SK-N-SH (cell line): ENCODE measurements at regions not wholly inside any gene's neighbourhood (a gene's known extent, or its start where the extent isn't known, plus 50 kb on each side); places are given as distances from the start of the nearest gene placed in this dataset.

Experiments used
- CTCF ChIA-PET: fragments of 300-600, 350-600 bp; formaldehyde crosslinking; extraction: SDS; loops from one replicate; lab custom pipeline; 2021; lab: Yijun Ruan, JAX
- POLR2A ChIA-PET: fragments of 350-600 bp; sonication (Branson Sonifier 250); formaldehyde crosslinking; extraction: SDS; loops from one replicate; lab custom pipeline; 2020; ENCODE audit warnings: antibody characterized with exemption, inconsistent platforms; lab: Yijun Ruan, JAX
- DNase-seq: peaks from one replicate; pipeline ENCODE4 v3.0.0; 2012
- H2AFZ ChIP-seq: fragments of 200-600 bp; sonication (generic); 2 replicates; pipeline ENCODE4 v1.8.1; 2016; ENCODE audit warnings: antibody characterized with exemption, mild to moderate bottlenecking, low read depth
- H3F3A ChIP-seq: fragments of 200-600 bp; sonication (generic); replicated peaks from 2 replicates; pipeline ENCODE3; 2016; ENCODE audit warnings: antibody characterized with exemption, mild to moderate bottlenecking; ENCODE audit not compliant: insufficient read depth
- H3K27ac ChIP-seq, 2 experiments: fragments of 200-500 bp in 1 of 2; fragments of 200-600 bp in 1 of 2; sonication (Bioruptor generic) in 1 of 2; sonication (generic), shearing (Covaris generic) in 1 of 2; 2 replicates each; pipeline versions ENCODE4 v1.5.1 to v1.6.1; 2014 to 2016; ENCODE audit warnings: low read depth in 2 of 2, inconsistent platforms in 1 of 2, low read length in 1 of 2, mild to moderate bottlenecking in 1 of 2, mixed read lengths in 1 of 2
- H3K27me3 ChIP-seq: fragments of 200-600 bp; sonication (generic), shearing (Covaris generic); 2 replicates; pipeline ENCODE4 v1.6.1; 2016; ENCODE audit warnings: mixed run types; ENCODE audit not compliant: insufficient read depth
- H3K36me3 ChIP-seq, 2 experiments: fragments of 200-500 bp in 1 of 2; fragments of 200-600 bp in 1 of 2; sonication (Bioruptor generic) in 1 of 2; sonication (generic) in 1 of 2; replicated peaks in 1 of 2; 2 replicates each; pipeline versions ENCODE3 to v1.5.1; 2014 to 2016; ENCODE audit warnings: low read length in 1 of 2, mild to moderate bottlenecking in 1 of 2; ENCODE audit not compliant: insufficient read depth in 2 of 2, control insufficient read depth in 1 of 2
- H3K4me1 ChIP-seq, 2 experiments: fragments of 200-500 bp in 1 of 2; fragments of 200-600 bp in 1 of 2; sonication (Bioruptor generic) in 1 of 2; sonication (generic), shearing (Covaris generic) in 1 of 2; 2 replicates each; pipeline versions ENCODE4 v1.5.1 to v1.6.1; 2014 to 2016; ENCODE audit warnings: low read depth in 1 of 2, low read length in 1 of 2, mixed run types in 1 of 2; ENCODE audit not compliant: insufficient read depth in 2 of 2, control insufficient read depth in 1 of 2
- H3K4me2 ChIP-seq: fragments of 200-600 bp; sonication (generic), shearing (Covaris generic); 2 replicates; pipeline ENCODE4 v1.6.1; 2017; ENCODE audit warnings: mixed run types
- H3K4me3 ChIP-seq, 2 experiments: fragments of 200-500 bp in 1 of 2; fragments of 200-600 bp in 1 of 2; sonication (Bioruptor generic) in 1 of 2; sonication (generic), shearing (Covaris generic) in 1 of 2; 2 replicates each; pipeline versions ENCODE4 v1.5.1 to v1.8.1; 2014 to 2016; ENCODE audit warnings: low read depth in 2 of 2, inconsistent platforms in 1 of 2, low read length in 1 of 2, mild to moderate bottlenecking in 1 of 2, mixed read lengths in 1 of 2, moderate library complexity in 1 of 2
- H3K79me2 ChIP-seq: fragments of 200-600 bp; sonication (generic); 2 replicates; pipeline ENCODE4 v1.8.1; 2017; ENCODE audit warnings: mild to moderate bottlenecking; ENCODE audit not compliant: insufficient read depth
- H3K9ac ChIP-seq: fragments of 200-600 bp; sonication (generic); 2 replicates; pipeline ENCODE4 v1.6.1; 2017; ENCODE audit warnings: mixed run types
- H3K9me2 ChIP-seq: fragments of 200-600 bp; sonication (generic); 2 replicates; pipeline ENCODE4 v1.6.1; 2017; ENCODE audit warnings: mixed run types
- H3K9me3 ChIP-seq: fragments of 200-600 bp; sonication (generic); 2 replicates; pipeline ENCODE4 v1.6.1; 2017; ENCODE audit warnings: mixed run types, mild to moderate bottlenecking, moderate library complexity
- H4K20me1 ChIP-seq: fragments of 200-600 bp; sonication (generic); 2 replicates; pipeline ENCODE4 v1.6.1; 2017; ENCODE audit warnings: mild to moderate bottlenecking, mixed run types; ENCODE audit not compliant: insufficient read depth
- CHD2 ChIP-seq: fragments of 150-350 bp; IDR thresholded peaks from 2 replicates; pipeline ENCODE4 v1.6.1; 2018; ENCODE audit warnings: low read length; ENCODE audit not compliant: partially characterized antibody
- ELF1 ChIP-seq: IDR thresholded peaks from 2 replicates; pipeline ENCODE4 v1.4.0; 2012
- FOXM1 ChIP-seq: IDR thresholded peaks from 2 replicates; pipeline ENCODE4 v1.4.0; 2012; ENCODE audit warnings: low read depth, mild to moderate bottlenecking
- GATA2 ChIP-seq: sonication (generic); formaldehyde crosslinking; IDR thresholded peaks from 2 replicates; pipeline ENCODE4 v1.5.0; 2020; ENCODE audit warnings: mild to moderate bottlenecking, missing genetic modification reagents
- NFIC ChIP-seq: IDR thresholded peaks from 2 replicates; pipeline ENCODE4 v1.4.0; 2012; ENCODE audit warnings: borderline replicate concordance
- NRF1 ChIP-seq: IDR thresholded peaks from 2 replicates; pipeline ENCODE4 v1.6.1; 2012; ENCODE audit warnings: low read depth, mild to moderate bottlenecking, low read length
- RCOR1 ChIP-seq: fragments of 150-350 bp; IDR thresholded peaks from 2 replicates; pipeline ENCODE4 v1.6.1; 2017; ENCODE audit warnings: antibody characterized with exemption, low read length
- REST ChIP-seq: IDR thresholded peaks from 2 replicates; pipeline ENCODE4 v1.6.1; 2012; ENCODE audit warnings: mild to moderate bottlenecking, low read depth, low read length, moderate library complexity
- SIN3A ChIP-seq: IDR thresholded peaks from 2 replicates; pipeline ENCODE4 v1.6.1; 2012; ENCODE audit warnings: low read depth, mild to moderate bottlenecking, low read length, moderate library complexity, borderline replicate concordance
- SMC3 ChIP-seq: IDR thresholded peaks from 2 replicates; pipeline ENCODE4 v1.6.1; 2012; ENCODE audit warnings: low read depth, low read length, improper control_type of control experiment
- TAF1 ChIP-seq: IDR thresholded peaks from 2 replicates; pipeline ENCODE4 v1.6.1; 2012; ENCODE audit warnings: low read depth, mild to moderate bottlenecking, low read length, moderate library complexity, borderline replicate concordance
- TCF12 ChIP-seq: IDR thresholded peaks from 2 replicates; pipeline ENCODE4 v1.4.0; 2012
- TEAD4 ChIP-seq: IDR thresholded peaks from 2 replicates; pipeline ENCODE4 v1.4.0; 2012; ENCODE audit warnings: mild to moderate bottlenecking, borderline replicate concordance; ENCODE audit not compliant: insufficient read depth
- USF1 ChIP-seq: IDR thresholded peaks from 2 replicates; pipeline ENCODE4 v1.4.0; 2012; ENCODE audit warnings: low read depth, borderline replicate concordance
- WGBS: methylation state at CpG from one replicate; pipeline ENCODE4 v1.1.6; 2017; ENCODE audit warnings: low lambda C conversion rate; 5-methylcytosine and 5-hydroxymethylcytosine counted together
- TF ChIP-seq, protein P1 (sequence below): IDR thresholded peaks from 2 replicates; pipeline ENCODE4 v1.4.0; 2012; ENCODE audit warnings: low read depth, borderline replicate concordance
- TF ChIP-seq, protein P2 (sequence below): IDR thresholded peaks from 2 replicates; pipeline ENCODE4 v1.4.0; 2012; ENCODE audit warnings: low read depth

DNA sequence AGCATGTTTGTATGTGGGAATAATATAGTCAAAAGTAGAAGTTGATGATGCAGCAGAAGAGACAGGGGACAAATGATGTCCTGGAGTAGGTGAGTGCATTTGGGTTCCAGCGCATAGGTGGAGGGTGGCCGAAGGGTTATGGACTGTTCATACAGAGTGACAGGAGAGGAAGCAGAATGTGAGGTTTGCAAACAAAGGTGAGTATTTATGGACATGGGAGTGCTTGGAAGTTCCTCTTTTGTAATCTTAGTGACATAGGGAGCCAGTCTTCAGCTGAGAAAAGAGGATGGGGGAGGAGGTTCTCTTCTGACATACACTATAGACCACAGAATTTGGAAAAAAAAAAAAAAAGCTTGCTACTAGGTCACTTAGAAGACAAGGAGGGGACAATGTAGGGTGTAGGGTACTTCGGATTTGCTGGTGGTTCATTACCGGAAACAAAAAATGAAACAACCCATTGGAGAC, 331.6 kb downstream of the DLEU7 start:
- no peaks in the 10 kb centered on the region for H3K36me3 ChIP-seq
- ChIA-PET CTCF (no interaction called here), POLR2A (no interaction called here)
- no peaks in the 10 kb centered on the region for H4K20me1 ChIP-seq
- no peaks in the 10 kb centered on the region for H3K79me2 ChIP-seq
- H3K9ac ChIP-seq = no peak overlapping the region
- TF ChIP-seq USF1 (no peak), GATA2 (CRISPR knock-in tag) (no peak), TAF1 (no peak), CHD2 (no peak), SMC3 (no peak), FOXM1 (no peak), TEAD4 (no peak)
- TF ChIP-seq, protein P1, sequence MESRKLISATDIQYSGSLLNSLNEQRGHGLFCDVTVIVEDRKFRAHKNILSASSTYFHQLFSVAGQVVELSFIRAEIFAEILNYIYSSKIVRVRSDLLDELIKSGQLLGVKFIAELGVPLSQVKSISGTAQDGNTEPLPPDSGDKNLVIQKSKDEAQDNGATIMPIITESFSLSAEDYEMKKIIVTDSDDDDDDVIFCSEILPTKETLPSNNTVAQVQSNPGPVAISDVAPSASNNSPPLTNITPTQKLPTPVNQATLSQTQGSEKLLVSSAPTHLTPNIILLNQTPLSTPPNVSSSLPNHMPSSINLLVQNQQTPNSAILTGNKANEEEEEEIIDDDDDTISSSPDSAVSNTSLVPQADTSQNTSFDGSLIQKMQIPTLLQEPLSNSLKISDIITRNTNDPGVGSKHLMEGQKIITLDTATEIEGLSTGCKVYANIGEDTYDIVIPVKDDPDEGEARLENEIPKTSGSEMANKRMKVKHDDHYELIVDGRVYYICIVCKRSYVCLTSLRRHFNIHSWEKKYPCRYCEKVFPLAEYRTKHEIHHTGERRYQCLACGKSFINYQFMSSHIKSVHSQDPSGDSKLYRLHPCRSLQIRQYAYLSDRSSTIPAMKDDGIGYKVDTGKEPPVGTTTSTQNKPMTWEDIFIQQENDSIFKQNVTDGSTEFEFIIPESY = no peak
- TF ChIP-seq, protein P2, sequence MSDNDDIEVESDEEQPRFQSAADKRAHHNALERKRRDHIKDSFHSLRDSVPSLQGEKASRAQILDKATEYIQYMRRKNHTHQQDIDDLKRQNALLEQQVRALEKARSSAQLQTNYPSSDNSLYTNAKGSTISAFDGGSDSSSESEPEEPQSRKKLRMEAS = no peak
- H3K9me2 ChIP-seq = no peaks in the 10 kb centered on the region
- no peak overlapping the region for H2AFZ ChIP-seq
- H3K4me3 ChIP-seq = no peak overlapping the region
- H3K27ac ChIP-seq = no peak overlapping the region
- DNase-seq = no peak
- peaks cover 0 to 2% of the 10 kb centered on the region in 2 experiments; a peak in 1 of 4 replicates for H3K4me1 ChIP-seq
- no peaks in the 10 kb centered on the region for H3K27me3 ChIP-seq
- 92% methylated on average over 4 of the region's 4 CpGs for WGBS
- H3K4me2 ChIP-seq = no peak overlapping the region
- H3K9me3 ChIP-seq = no peaks in the 10 kb centered on the region
- no peaks in the 10 kb centered on the region for H3F3A ChIP-seq

GRCh38 chr13:50512474-50513299, 330.8 kb downstream of the DLEU7 start:
- H4K20me1 ChIP-seq = no peaks in the 10 kb centered on the region
- no peaks in the 10 kb centered on the region for H3K79me2 ChIP-seq
- H3K27me3 ChIP-seq = no peaks in the 10 kb centered on the region
- H3K9ac ChIP-seq = no peak overlapping the region
- ChIA-PET CTCF (no interaction called here), POLR2A (no interaction called here)
- no peak for DNase-seq
- no peaks in the 10 kb centered on the region for H3K9me3 ChIP-seq
- WGBS = 74% methylated on average over 12 of the region's 12 CpGs
- no peak overlapping the region for H3K4me2 ChIP-seq
- H3K27ac ChIP-seq = no peak overlapping the region
- no peaks in the 10 kb centered on the region for H3F3A ChIP-seq
- H3K4me3 ChIP-seq = no peak overlapping the region
- no peaks in the 10 kb centered on the region for H3K36me3 ChIP-seq
- H2AFZ ChIP-seq = no peak overlapping the region
- peaks cover 0 to 2% of the 10 kb centered on the region in 2 experiments; a peak in 1 of 4 replicates for H3K4me1 ChIP-seq
- no peaks in the 10 kb centered on the region for H3K9me2 ChIP-seq
- TF ChIP-seq TCF12 = no peak
- no peak for TF ChIP-seq SIN3A
- TF ChIP-seq REST = no peak
- TF ChIP-seq NFIC = no peak
- TF ChIP-seq, protein P1 = no peak
- no peak for TF ChIP-seq NRF1
- no peak for TF ChIP-seq RCOR1
- TF ChIP-seq ELF1 = no peak
- no peak for TF ChIP-seq USF1
